CD14-positive monocyte (primary cell): ENCODE measurements at regions not wholly inside any gene's neighbourhood (a gene's known extent, or its start where the extent isn't known, plus 50 kb on each side); places are given as distances from the start of the nearest gene placed in this dataset. TPM values are rescaled to one million over a fixed set of nuclear protein-coding genes. Genes with fewer than 3 reads are reported as not detected.

ENCODE experiments used
- DNase-seq, 3 donors: peaks; one replicate each; pipeline ENCODE4 v3.0.0-alpha.2; 2011 to 2022
- H2AFZ ChIP-seq: 2 replicates; pipeline ENCODE4 v1.6.0; 2012; ENCODE audit warnings: mild to moderate bottlenecking, low read depth, low read length, inconsistent platforms; ENCODE audit not compliant: insufficient read depth, poor library complexity, severe bottlenecking
- H3K27ac ChIP-seq, 2 donors: 1 replicate in 1 of 2; 2 replicates in 1 of 2; pipeline ENCODE4 v1.5.1; 2012 to 2013; ENCODE audit warnings: low read length in 2 of 2, control low read depth in 1 of 2, inconsistent platforms in 1 of 2, low read depth in 1 of 2, mild to moderate bottlenecking in 1 of 2
- H3K27me3 ChIP-seq, 2 donors: one replicate each; pipeline versions ENCODE4 v1.6.0 to v1.6.1; 2011 to 2013; ENCODE audit warnings: low read length in 2 of 2; ENCODE audit not compliant: control insufficient read depth in 2 of 2, insufficient read depth in 2 of 2
- H3K36me3 ChIP-seq, 2 donors: replicated peaks in 1 of 2; 1 replicate in 1 of 2; 2 replicates in 1 of 2; pipeline versions ENCODE4 v1.5.1 to v1.6.1; 2012 to 2013; ENCODE audit warnings: low read length in 2 of 2, control low read depth in 1 of 2, inconsistent platforms in 1 of 2, mild to moderate bottlenecking in 1 of 2; ENCODE audit not compliant: insufficient read depth in 2 of 2, control insufficient read depth in 1 of 2
- H3K4me1 ChIP-seq, 2 donors: 1 replicate in 1 of 2; 2 replicates in 1 of 2; pipeline versions ENCODE4 v1.5.1 to v1.6.1; 2012 to 2013; ENCODE audit warnings: low read length in 2 of 2, control low read depth in 1 of 2, inconsistent platforms in 1 of 2, mild to moderate bottlenecking in 1 of 2, moderate library complexity in 1 of 2; ENCODE audit not compliant: insufficient read depth in 2 of 2, control insufficient read depth in 1 of 2
- H3K4me2 ChIP-seq: replicated peaks from 2 replicates; pipeline ENCODE3; 2012; ENCODE audit warnings: low read length, moderate library complexity, mild to moderate bottlenecking; ENCODE audit not compliant: poor library complexity, severe bottlenecking; ENCODE audit errors: extremely low read depth
- H3K4me3 ChIP-seq, 3 experiments: fragments of 200-600 bp in 1 of 3; sonication (generic) in 1 of 3; replicated peaks in 1 of 3; 1 replicate in 2 of 3; 2 replicates in 1 of 3; pipeline ENCODE4 v1.5.1; 2011 to 2013; ENCODE audit warnings: low read length in 3 of 3, mild to moderate bottlenecking in 3 of 3, control low read depth in 2 of 3, low read depth in 2 of 3, inconsistent platforms in 1 of 3, moderate library complexity in 1 of 3
- H3K79me2 ChIP-seq: 2 replicates; pipeline ENCODE4 v1.6.0; 2012; ENCODE audit warnings: mild to moderate bottlenecking, control low read depth, inconsistent platforms, low read length, moderate library complexity; ENCODE audit not compliant: insufficient read depth
- H3K9ac ChIP-seq: 2 replicates; pipeline ENCODE4 v1.6.0; 2017; ENCODE audit warnings: low read length, mild to moderate bottlenecking; ENCODE audit not compliant: insufficient read depth, poor library complexity, severe bottlenecking
- H3K9me3 ChIP-seq, 2 donors: replicated peaks in 1 of 2; 1 replicate in 1 of 2; 2 replicates in 1 of 2; pipeline versions ENCODE4 v1.5.1 to v1.6.1; 2012 to 2013; ENCODE audit warnings: low read length in 2 of 2, control low read depth in 1 of 2; ENCODE audit not compliant: control insufficient read depth in 1 of 2, insufficient read depth in 1 of 2
- H4K20me1 ChIP-seq: 2 replicates; pipeline ENCODE4 v1.6.0; 2012; ENCODE audit warnings: mild to moderate bottlenecking, low read length, control low read depth, moderate library complexity; ENCODE audit not compliant: insufficient read depth
- H3K27ac Mint-ChIP-seq, 7 donors: one replicate each; pipeline ENCODE4 v1.8.0; 2020; ENCODE audit warnings: mild to moderate bottlenecking in 7 of 7, mixed read lengths in 7 of 7, moderate library complexity in 6 of 7, inconsistent platforms in 2 of 7
- H3K27me3 Mint-ChIP-seq, 3 donors: one replicate each; pipeline ENCODE4 v1.8.0; 2021 to 2022; ENCODE audit warnings: low read depth in 3 of 3, mild to moderate bottlenecking in 3 of 3, mixed read lengths in 3 of 3, moderate library complexity in 3 of 3, inconsistent platforms in 1 of 3
- H3K36me3 Mint-ChIP-seq, 2 donors: one replicate each; pipeline ENCODE4 v1.8.0; 2020; ENCODE audit warnings: mixed read lengths in 2 of 2, inconsistent platforms in 1 of 2, mild to moderate bottlenecking in 1 of 2
- H3K4me1 Mint-ChIP-seq: one replicate; pipeline ENCODE4 v1.8.0; 2020; ENCODE audit warnings: mild to moderate bottlenecking, mixed read lengths
- H3K4me3 Mint-ChIP-seq, 2 donors: one replicate each; pipeline ENCODE4 v1.8.0; 2020; ENCODE audit warnings: mild to moderate bottlenecking in 2 of 2, mixed read lengths in 2 of 2, moderate library complexity in 1 of 2
- H3K9me3 Mint-ChIP-seq, 7 donors: one replicate each; pipeline ENCODE4 v1.8.0; 2020 to 2022; ENCODE audit warnings: mixed read lengths in 7 of 7, mild to moderate bottlenecking in 6 of 7, moderate library complexity in 6 of 7, inconsistent platforms in 2 of 7
- CTCF ChIP-seq: fragments of 200-600 bp; IDR thresholded peaks from one replicate; pipeline ENCODE4 v1.8.0; 2022; ENCODE audit warnings: antibody characterized with exemption, mild to moderate bottlenecking
- WGBS: methylation state at CpG from one replicate; pipeline ENCODE4 v1.1.5; 2013; ENCODE audit warnings: missing lambda C conversion rate; ENCODE audit not compliant: insufficient coverage; 5-methylcytosine and 5-hydroxymethylcytosine counted together
- intact Hi-C, 2 donors: fragments of 100-400 bp; cut with micrococcal nuclease; formaldehyde crosslinking; loops; one replicate each; pipeline versions ENCODE4 v1.15.0 to v1.15.1; 2023
- small RNA-seq: library from RNA; depleted of rRNA; stranded (forward); fragments of <200 nt; gene quantifications from one replicate; pipeline ENCODE3, GENCODE V24; 2012; ENCODE audit warnings: low read depth; ENCODE audit not compliant: insufficient read length

GRCh38 chrX:39998636-39999406 lies 98.9 kb downstream of the BCOR start:
- no peak for DNase-seq
- no peak overlapping the region for H3K27ac ChIP-seq
- no peak overlapping the region for H3K4me2 ChIP-seq
- H2AFZ ChIP-seq = no peak overlapping the region
- no peaks in the 10 kb centered on the region for H3K9me3 ChIP-seq
- H3K4me3 ChIP-seq = no peak overlapping the region
- peaks cover 6 to 21% (median 7%) of the 10 kb centered on the region in 3 donors for H3K27me3 Mint-ChIP-seq
- H3K36me3 ChIP-seq = no peaks in the 10 kb centered on the region
- intact Hi-C loops = no loop called here
- H3K9me3 Mint-ChIP-seq = peaks cover 0 to 6% (median 0%) of the 10 kb centered on the region in 7 donors
- peak overlapping the region in 1 of 7 donors; percentile 2 for H3K27ac Mint-ChIP-seq
- no peaks in the 10 kb centered on the region for H3K27me3 ChIP-seq
- no peaks in the 10 kb centered on the region for H4K20me1 ChIP-seq
- WGBS = no CpG with 5 or more reads among the region's 6 CpGs
- H3K36me3 Mint-ChIP-seq = no peaks in the 10 kb centered on the region
- H3K4me1 ChIP-seq = no peaks in the 10 kb centered on the region
- TF ChIP-seq CTCF = no peak
- no peaks in the 10 kb centered on the region for H3K4me1 Mint-ChIP-seq
- no peak overlapping the region for H3K9ac ChIP-seq
- no peak overlapping the region for H3K4me3 Mint-ChIP-seq
- H3K79me2 ChIP-seq = no peaks in the 10 kb centered on the region

Small RNA genes lying in the stretch of these regions (small RNA-seq; reads per million reads assigned to genes)
- gene MIR1587 = not detected
- not detected for gene MIR3937
- gene RN7SL732P = not detected
- gene RNU6-591P = not detected
